GM19239 (cell line): ENCODE measurements at regions not wholly inside any gene's neighbourhood (a gene's known extent, or its start where the extent isn't known, plus 50 kb on each side); places are given as distances from the start of the nearest gene placed in this dataset.
"Not testable (repeated sequence)": the region's sequence is repeated elsewhere in the genome, so short reads cannot be mapped to it uniquely, and the experiment has no call there.

Source experiments
- DNase-seq: peaks from one replicate; pipeline ENCODE4 v3.0.0; 2011; ENCODE audit warnings: low spot score; ENCODE audit not compliant: insufficient read length
- FAIRE-seq: peaks from 2 replicates; lab custom pipeline; 2011; peaks lifted over from hg19 to GRCh38; lab: Jason Lieb, UNC

GRCh38 chr2:175786471-175787124 is 215.5 kb downstream of the LNPK start:
- DNase-seq, result no peak
- FAIRE-seq, result no peak

DNA sequence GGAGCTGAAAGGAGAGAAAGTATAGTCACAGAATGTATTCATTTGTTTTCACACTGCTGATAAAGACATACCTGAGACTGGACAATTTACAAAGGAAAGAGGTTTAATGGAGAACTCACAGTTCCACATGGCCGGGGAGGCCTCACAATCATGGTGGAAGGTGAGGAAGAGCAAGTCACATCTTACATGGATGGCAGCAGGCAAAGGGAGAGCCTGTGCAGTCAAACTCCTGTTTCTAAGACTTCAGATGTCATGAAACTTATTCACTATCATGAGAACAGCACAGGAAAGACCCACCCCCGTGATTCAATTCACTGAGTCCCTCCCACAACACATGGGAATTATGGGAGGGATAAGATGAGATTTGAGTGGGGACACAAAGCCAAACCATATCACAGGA is 224.7 kb downstream of the LNPK start:
- FAIRE-seq, DNase-seq: not testable (repeated sequence)

DNA sequence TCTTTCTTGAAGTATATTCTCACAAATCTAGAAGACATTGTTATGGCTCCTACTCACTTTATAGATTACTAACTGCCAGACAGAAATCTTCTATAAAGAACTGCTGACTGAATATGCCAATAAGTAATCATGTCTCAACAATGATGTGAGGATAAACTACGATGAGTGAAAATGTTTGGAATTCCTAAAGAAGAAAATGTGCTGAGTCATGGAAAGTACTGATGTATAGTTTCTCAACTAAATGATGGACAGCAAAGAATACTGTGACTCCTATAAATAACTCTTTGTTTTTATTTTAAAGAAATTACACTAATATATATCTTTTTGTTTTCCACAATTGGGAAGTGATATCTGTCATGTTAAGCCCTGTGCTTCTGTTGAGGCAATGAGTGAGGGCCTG is 232.9 kb downstream of the LNPK start:
- DNase-seq, result no peak
- FAIRE-seq, result no peak

GRCh38 chr2:175766880-175767279 is 235.2 kb downstream of the LNPK start:
- FAIRE-seq (no peak), DNase-seq (no peak)

DNA sequence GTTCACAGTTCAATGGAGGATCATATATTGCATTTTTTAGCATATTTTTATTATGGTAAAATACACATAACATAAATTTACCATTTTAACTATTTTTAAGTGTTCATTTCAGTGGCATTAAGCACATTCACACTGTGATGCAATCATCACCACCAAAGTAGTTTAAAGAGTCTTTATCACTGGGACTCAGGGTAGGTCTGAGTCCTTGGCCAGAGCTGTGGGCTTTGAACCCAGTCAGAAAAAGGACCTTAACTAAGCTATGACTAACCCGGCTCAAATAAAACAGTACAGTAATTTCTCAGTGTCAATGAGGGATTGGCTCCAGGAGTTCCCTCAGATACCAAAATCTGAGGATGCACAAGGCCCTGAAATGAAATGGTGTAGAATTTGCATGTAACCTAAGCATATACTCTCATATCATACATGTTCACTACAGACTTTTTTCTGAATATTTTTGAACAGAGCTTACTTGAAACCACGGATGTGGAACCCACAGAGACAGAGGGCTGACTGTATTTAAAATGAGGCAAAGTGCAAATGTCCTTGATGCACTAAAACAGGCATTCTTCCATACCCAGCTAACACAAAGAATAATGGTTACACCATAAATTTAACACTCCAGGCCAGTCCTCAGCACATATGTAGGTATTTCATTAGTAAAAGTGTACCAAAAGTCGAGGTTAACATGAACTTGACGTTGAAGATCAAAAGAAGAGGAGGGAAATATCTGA is 246.2 kb downstream of the LNPK start:
- FAIRE-seq (no peak), DNase-seq (no peak)

DNA sequence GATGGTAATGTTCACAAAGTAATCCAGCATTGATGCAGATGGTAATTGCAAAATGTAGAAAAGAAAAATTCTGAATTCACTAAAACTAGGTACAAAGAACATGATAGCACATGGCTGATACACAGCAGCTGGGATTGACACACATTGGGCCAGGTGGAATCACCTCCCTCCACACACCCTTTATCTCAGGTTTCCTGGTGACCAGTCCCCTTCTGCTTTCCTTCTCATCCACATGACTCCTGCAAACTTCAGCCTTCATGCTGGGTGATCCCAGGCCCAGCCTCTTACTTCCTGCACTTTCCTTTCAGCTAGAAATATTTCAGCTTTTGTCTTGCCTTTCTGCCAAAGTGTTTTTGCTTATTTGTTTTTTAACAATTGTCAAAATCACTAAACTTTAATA is 246.9 kb downstream of the LNPK start:
- FAIRE-seq (no peak), DNase-seq (no peak)

- no peak for DNase-seq
- FAIRE-seq, result no peak
Measured at GRCh38 chr2:175750195-175750594, 251.9 kb downstream of the LNPK start.

GRCh38 chr2:175745911-175746310 is 256.2 kb downstream of the LNPK start:
- FAIRE-seq, result no peak
- no peak for DNase-seq

DNA sequence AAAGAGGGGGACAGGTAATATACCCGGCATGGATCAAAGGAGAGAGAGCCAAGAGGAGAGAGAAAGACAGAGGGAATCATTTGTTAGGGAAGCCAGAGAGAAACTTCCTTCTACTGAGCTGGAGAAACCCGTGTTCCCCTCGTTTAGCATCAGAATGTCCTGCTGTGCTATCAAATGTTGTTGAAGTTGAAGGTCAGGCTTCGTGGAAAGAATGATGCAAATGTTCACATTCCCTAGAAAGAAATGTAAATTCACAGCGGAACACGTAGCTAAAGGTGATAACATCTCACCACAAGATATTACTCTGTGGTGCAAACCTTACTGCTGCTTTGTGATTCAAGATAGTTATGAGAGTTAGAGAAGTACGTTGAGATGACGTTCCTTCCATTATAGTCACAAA is 258.1 kb downstream of the LNPK start:
- FAIRE-seq, result no peak

GRCh38 chr2:175743011-175743410 is 259.1 kb downstream of the LNPK start:
- no peak for FAIRE-seq

More for the DNA sequence above, 258.1 kb downstream of the LNPK start:
- DNase-seq, result no peak

GRCh38 chr2:175742367-175742766 is 259.7 kb downstream of the LNPK start:
- DNase-seq (no peak), FAIRE-seq (no peak)

More at GRCh38 chr2:175743011-175743410, 259.1 kb downstream of the LNPK start:
- no peak for DNase-seq

- DNase-seq (no peak), FAIRE-seq (no peak)
Measured at GRCh38 chr2:175741164-175741563, 260.9 kb downstream of the LNPK start.

GRCh38 chr2:175737722-175738361 is 264.2 kb downstream of the LNPK start:
- DNase-seq (no peak), FAIRE-seq (no peak)

DNA sequence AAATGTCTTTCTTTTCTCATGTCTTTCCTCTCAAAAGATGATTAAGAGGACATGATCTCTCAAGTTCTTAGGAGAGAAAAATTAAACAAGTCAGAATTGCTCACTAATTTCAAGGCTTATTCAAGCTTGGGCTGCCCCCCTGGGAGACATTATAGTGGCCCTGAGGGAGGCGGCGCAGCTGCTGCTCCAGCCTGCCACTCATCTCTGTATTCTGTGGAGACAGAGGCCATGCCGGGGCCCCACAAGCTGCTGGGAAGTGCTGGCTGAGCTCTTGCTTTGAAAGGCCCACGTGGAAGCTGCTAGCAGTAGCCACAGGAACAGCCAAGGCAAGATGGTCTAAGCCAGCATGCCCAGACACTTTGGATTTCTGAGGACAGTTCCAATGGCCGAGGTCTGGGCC is 267.4 kb downstream of the LNPK start:
- DNase-seq (no peak), FAIRE-seq (no peak)

DNA sequence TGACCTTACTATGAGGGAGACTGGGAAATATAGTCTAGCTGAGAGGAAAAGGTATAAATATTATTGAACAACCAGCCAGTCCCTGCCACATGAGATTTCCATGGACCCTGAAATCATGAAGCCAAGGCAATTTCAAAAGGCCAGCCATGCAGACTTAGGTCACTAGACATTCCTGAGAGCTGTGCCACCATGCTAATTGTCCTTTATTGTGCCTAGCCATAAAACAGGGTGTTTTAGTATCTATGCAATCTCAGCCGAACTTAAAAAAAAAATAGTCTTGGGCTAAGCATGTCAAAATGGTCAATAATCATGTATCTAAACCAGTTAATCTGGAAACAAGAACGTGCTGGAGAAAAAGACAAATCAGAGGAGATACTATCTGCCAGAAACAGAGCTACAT is 269.5 kb downstream of the LNPK start:
- no peak for FAIRE-seq

GRCh38 chr2:175730050-175730449 is 272.0 kb downstream of the LNPK start:
- DNase-seq (no peak), FAIRE-seq (no peak)

More for the DNA sequence above, 269.5 kb downstream of the LNPK start:
- no peak for DNase-seq

DNA sequence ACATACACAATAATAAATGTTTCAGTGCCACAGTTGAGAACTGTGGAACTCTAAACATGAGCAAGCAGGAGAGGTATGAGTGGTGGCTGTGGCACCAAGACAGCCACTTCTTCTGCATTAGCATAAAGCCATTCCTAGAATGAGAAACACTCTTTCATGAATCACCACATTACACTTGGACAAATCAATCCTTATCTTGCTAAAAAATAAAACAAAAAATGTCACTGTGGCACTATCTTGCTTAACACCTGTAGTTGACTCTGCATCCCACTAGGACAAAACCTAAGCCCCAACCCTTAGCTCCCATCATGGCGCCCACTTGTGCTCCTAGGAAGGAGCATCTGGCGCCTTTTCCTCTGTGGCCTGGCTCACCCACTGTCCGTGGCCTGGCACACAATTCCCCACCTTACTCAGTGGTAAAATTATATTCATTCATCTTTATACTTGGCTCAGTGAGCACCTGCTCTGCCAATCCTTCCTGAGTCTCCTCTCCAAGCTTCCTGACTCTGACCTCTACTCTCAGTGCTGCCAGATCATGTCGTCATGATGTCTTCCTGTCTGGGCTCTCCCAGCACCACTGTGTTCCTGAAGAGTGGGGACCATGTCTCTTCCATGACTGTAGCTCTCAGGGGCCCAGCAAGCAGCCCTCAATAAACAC is 272.9 kb downstream of the LNPK start:
- FAIRE-seq, result no peak
- no peak for DNase-seq

DNA sequence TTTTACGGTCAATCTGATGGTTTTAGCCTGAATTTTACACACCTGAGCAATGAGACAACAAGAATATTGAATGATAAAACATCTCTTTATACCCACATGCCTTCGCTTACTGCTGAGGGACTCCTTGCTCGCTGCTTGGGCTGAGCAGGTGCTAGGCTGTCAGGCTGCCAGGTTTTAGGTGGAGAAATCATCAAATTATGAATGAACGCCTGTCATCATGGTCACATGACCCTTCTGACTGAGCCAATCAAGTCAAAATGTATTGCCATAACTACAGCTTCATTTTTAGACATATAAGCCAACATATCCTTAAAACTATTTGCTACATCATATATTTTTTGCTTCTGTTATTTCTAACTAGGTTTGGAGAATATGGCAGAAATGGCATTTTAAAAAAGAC is 274.0 kb downstream of the LNPK start:
- FAIRE-seq (no peak), DNase-seq (no peak)

DNA sequence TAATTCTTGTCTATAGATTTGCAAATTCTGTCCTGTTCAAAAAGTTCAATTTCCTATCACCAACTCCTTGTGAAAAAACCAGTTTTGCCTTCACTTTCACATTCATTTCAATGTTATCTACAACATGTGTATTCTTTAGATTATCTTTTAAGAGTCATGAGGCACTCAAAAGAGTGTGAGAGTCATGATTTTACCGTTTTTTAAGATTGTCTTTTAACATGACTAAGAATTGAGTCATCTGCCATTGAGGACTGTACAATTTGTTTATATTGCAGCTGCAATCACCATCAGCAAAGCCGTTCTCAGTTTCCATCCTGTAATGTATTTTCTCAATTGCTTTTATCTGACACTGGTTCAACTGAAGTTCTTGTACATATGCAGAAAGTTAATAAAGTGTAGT is 275.8 kb downstream of the LNPK start:
- FAIRE-seq (no peak), DNase-seq (no peak)

DNA sequence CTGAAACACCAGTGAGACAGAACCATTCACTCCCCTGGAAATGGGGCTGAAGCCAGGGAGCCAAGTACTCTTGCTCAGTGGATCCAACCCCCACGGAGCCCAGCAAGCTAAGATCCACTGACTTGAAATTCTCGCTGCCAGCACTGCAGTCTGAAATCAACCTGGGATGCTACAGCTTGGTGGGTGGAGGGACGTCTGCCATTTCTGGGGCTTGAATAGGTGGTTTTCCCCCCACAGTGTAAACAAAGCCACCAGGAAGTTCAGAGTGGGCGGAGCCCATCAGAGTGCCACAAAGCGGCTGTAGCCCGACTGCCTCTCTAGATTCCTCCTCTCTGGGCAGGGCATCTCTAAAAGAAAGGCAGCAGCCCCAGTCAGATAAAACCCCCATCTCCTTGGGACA is 292.8 kb downstream of the LNPK start:
- no peak for FAIRE-seq

DNA sequence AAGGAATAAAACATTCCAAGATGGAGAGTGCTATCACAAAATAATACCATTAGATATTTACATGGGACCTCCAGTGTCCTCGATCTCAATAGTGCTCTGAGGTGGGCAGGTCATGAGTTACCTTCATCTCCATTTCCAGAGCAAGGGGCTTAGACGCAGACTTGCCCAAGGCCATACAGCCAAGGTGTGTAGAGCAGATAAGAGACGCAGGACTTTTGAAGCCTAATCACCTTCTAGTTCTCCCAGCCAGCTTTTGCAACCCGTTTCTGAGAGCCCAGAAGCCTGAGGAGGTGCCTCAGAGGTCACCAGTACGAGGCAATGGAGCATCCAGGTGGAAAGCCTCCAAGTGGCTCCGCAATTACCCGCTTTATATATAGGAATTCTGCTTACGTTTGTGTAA is 294.7 kb downstream of the LNPK start:
- no peak for DNase-seq
- FAIRE-seq, result no peak

More for the DNA sequence above, 292.8 kb downstream of the LNPK start:
- DNase-seq, result no peak
